GM12872 (cell line): ENCODE measurements at regions not wholly inside any gene's neighbourhood (a gene's known extent, or its start where the extent isn't known, plus 50 kb on each side); places are given as distances from the start of the nearest gene placed in this dataset.

Source experiments
- CTCF ChIP-seq: IDR thresholded peaks from 3 replicates; pipeline ENCODE4 v1.5.1; 2011; ENCODE audit warnings: low read depth, mild to moderate bottlenecking, low read length, moderate library complexity; ENCODE audit not compliant: insufficient read depth

- TF ChIP-seq CTCF = no peak
Observed at GRCh38 chr18:28425886-28426285, 249.0 kb upstream of the CDH2 start.

GRCh38 chr18:28422577-28422976 is 245.6 kb upstream of the CDH2 start:
- TF ChIP-seq CTCF = no peak

- no peak for TF ChIP-seq CTCF
Observed at GRCh38 chr18:28412521-28412920, 235.6 kb upstream of the CDH2 start.

- no peak for TF ChIP-seq CTCF
Observed at GRCh38 chr18:28411806-28412205, 234.9 kb upstream of the CDH2 start.

GRCh38 chr18:28409811-28410210 is 232.9 kb upstream of the CDH2 start:
- no peak for TF ChIP-seq CTCF

GRCh38 chr18:28408528-28408927 is 231.6 kb upstream of the CDH2 start:
- TF ChIP-seq CTCF = no peak

GRCh38 chr18:28407681-28408080 is 230.8 kb upstream of the CDH2 start:
- TF ChIP-seq CTCF = no peak

GRCh38 chr18:28406533-28406932 is 229.6 kb upstream of the CDH2 start:
- TF ChIP-seq CTCF = no peak
